ENCODE measurements at regions not wholly inside any gene's neighbourhood (a gene's known extent, or its start where the extent isn't known, plus 50 kb on each side); places are given as distances from the start of the nearest gene placed in this dataset.

GRCh38 chr7:1286946-1287645 lies 54.4 kb downstream of the UNCX start:
- DNase-seq: no peak

- no peak for DNase-seq
These were observed 55.1 kb downstream of the UNCX start for GRCh38 chr7:1287752-1288201.

- DNase-seq: no peak
These were observed 55.8 kb downstream of the UNCX start for GRCh38 chr7:1288390-1288995.

DNA sequence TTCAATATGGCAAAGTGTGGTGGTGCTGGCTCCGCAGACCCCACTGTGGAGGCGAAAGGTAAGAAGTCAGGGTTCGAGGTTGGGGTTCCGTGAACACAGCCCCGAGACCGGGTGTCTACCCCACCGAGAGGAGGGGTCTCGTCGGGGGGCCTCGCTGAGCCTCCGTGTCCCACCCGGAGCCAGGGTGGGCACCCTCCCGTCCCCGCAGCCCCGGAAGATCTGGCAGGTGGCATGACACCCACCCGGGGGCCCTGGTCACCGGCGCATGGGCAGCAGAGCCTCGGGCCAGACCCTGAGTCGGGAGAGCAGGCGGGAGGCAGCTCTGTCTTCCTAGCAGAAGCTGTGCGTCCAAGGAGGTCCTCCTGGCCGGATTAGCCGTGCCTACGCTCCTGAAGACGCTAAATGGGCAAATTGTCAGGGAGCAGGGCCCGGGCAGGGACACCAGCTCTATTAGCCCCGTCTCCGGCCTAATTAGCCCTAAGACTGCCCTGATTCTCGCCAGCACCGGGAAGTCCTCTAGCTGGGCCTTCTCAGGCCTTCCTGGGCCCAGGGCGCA lies 56.4 kb downstream of the UNCX start:
- no peak for DNase-seq

DNA sequence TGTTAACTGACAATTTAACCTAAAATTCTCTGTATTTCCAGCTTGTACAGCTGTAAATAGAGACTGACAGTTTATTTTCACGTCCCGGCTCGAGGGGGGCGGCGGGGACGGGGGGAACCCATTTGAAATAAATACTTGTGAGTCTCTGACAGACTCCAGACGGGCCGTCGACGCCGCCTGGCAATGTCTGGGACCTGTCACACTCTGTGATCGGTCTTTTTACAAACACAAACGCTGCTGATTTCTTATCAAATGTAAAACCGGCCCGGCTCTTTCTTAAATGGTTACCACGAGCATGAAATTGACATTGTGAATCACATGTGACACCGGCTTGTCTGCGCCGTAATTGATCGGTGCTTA lies 57.0 kb downstream of the UNCX start:
- DNase-seq: no peak

DNA sequence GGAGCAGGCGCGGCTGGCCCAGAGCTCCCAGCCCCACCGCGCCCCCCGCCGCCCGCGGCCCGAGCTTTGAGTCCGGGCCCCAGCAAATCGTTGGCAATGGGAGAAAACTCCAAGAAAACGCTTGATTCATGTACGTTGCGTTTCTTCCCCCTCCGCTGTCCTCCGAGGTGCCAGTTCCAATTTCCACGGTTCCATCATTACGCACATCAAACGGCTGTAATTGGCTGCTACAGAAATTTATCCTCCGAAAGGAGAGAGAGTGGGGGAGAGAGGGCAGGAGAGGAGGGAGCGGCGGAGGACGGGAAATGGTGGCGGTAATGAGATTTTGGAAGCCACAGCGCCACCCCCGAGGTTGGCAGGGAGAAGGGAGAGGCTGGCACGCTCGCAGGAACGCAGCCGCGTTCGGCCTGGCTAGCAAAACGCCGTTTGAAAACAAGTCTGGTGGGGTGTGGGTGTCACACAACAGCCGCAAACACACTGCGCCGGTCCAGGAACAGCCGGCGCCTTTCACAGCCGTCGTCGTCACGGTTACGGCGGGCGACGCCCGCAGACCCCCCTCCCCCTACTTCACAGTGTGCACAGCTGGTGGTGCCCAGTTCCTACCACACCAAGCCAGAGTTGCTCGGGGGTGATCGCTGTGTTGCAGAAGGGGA lies 57.5 kb downstream of the UNCX start:
- peak; percentile 50 for DNase-seq

DNA sequence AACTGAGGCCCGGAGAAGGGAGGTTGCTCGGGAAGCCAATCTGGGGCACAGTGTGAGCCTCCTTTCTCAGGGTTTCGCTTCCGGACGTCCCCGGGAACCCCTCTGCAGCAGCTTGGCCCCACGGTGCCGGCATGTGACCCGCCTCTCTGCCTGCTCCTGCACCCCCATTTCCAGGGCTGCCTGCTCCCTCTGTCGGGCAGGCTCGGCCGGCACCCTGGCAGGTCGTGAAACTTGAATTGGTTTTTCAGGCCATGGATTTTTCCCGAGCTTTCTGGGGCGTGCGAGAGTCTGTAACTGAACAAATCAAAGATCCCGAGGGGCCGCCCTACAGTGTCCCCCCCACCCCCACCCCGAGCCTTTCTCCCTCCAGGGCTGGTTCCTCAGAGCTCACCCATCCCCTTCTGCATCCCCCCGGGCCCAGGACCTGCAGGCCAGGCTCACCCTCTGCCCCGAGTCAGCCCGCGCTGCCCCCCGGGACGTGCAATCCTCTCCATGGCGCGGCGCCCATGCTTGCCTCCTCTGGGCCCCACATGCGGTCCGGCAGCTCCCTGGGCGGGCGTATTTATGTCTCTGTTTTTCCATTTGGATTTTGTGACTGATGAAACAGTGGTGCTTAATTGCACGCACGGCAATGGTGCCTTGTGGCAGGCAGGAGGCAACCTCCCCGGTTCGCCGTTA lies 58.1 kb downstream of the UNCX start:
- DNase-seq: no peak

DNA sequence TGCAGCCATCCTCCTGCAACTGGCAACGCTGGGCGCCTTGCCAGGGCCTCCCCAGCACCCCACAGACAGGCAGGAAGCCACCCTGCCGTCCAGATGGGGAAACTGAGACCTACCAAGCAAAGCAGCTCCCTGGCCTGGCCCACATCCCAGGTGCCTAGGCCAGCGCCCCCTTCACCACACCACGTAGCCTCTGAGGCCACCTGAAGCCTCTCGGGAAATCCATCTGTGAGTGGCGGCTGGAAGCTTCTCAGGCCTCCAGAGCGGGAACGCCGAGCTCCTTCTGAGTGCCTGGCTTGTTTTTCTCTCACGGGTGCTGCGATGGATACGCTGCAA lies 58.7 kb downstream of the UNCX start:
- no peak for DNase-seq

DNA sequence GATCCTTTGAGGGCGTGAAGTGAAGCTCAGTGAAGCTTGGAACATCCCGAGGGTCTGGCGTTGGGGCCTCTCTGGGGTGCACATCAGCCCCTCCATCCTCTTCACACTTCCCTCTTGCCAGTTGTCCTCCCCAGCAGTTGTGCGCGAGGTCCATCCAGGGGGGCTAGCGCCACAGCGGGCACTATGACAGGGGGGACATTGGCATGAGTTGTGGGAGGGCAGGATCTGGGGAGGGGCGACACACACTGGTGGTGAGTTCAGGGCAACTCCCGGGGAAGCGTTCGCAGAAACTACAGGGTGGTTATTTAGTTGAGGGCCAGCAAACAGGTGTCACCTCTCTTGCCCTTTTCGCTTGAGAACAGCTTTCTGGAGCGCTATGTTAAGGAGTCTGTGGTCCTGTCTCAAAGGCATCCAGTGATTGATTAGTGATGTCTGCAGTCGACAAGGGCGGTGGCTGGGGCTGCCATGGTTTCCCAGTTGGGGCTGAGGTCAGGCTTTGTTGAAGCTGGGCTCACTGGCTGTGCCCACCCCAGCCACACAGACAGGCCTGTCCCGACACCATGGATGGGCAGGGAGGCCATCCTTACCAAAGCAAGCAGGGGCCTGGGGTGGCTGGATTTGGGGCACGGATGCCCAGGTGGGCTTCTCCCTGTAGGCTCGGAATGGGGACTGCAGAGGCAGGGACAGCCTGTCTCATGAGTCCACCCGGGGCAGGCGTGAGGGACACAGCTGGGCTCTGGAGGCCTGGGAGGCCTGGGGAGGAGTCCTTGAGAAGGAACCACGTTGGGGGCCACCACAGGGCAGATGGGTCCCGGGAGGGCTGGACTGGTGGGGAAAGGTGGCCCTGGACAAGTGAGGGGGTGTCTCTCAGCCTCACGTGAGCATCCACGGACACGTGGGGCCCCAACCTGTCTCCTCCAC lies 59.4 kb downstream of the UNCX start:
- no peak for DNase-seq

DNA sequence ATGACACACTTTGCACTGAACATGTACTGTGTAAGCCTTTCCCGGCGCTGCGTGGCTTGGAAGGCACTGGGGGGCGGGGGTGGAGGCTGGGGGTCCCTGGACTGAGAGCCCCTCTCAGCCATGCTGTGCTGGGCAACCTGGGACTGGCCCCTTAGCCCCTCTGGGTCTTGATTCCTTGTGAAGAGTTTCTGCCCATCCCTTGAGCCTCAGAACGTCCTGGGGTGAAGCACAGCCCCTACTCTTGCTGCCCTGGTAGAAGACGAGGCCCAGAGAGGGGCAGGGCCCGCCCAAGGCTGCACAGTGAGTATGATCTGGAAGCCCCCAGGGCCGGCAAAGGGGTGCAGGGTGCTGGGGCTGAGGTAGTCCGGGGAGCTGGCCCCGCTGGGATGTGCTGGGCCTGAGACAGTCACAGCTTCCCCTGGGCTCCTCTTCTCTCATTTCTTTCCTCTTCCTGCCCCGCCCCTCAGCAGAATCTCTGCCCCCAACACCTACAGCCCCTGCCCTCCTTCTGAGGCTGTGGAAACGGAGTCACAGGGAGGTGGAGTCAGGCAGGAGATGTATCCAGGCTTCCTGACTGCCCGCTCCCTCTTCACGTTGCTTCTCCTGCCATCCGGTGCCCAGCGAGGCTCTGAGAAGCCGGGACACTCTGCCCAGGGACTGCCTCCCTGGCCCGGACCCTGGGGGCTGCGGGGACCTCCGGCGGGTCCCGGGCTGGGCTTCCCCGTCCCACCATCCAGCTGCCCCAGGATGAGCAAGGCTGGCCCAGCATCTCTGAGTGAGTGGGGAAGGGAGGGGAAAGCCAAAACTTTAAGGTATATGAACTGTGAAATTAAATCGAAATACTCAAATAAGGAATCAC lies 60.5 kb downstream of the UNCX start:
- no peak for DNase-seq

- DNase-seq: no peak
These were observed 61.3 kb downstream of the UNCX start for GRCh38 chr7:1293950-1294411.

GRCh38 chr7:1295776-1296355 lies 63.2 kb downstream of the UNCX start:
- DNase-seq: no peak

DNA sequence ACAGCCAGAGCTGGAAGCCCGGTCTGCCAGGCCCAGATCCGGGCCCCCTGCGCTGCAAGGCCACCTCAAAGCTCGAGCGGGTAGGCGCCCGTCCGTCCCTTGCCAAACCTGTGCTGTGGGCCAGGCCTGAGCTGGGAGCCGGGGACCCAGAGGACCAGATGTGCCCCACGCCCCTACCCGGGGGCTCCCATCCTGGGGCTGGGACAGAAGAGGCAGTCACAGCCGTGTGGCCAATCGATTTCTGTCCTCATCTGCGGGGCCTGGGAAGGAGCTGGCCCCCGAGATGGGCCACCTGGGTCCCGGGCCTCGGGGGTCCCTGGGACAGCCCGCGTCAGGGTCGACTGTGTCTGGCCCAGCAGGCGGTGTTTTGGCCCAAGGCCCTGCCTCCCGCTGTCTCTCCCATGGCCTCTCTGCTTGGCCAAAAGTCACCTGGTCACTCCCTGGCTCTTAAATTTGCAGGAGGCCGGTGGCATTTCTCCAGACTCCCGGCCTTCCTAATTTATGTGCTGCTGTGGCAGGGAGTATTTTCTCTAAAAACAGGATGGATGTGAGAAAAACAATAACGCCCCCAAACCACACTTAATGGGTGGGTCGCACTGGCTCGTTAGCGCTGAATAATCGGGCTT lies 63.8 kb downstream of the UNCX start:
- DNase-seq: no peak

DNA sequence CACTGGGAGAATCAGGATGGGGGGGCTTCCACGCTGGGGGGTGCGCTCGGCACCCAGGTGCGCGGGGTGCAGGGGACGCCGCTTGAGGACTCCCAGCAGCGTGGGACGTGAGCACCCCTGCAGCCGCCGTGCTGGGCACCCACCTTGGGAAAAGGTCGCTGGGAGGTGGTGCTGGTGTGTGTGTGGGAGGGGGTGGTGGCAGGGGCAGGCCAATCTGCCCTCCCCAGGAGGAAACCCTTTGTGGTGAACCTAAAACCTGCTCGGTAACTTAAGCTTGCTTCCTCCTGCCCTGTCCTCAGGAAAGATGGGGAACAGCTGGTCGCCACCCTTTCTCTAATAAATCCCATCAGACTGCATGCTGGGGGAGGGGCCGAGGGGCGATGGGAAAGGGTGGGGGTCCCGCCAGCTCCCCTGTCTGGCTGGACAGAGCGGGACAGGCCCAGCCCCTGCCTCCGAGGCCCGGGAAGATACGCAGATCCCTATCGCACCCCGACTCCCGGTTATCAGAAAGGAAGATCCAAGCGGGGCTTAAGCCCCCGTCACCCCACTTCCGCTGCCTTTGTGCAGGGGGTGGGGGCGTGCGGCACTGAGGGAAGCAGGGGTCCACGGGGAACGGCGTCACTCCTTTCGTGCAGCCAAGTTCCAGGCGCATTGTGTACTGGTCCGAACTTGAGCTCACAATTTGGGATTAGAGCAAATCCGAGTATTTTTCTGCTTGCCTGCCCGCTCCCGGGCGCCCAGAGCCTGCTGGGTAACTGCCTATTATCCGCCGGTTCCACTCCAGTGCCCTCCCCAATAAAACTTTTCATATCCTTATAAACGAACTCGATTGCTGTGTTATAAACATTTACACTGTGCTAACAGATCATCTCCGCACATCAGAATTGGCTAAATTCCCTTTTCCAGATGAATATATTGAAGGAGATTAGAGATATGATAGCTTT lies 64.6 kb downstream of the UNCX start:
- no peak for DNase-seq

DNA sequence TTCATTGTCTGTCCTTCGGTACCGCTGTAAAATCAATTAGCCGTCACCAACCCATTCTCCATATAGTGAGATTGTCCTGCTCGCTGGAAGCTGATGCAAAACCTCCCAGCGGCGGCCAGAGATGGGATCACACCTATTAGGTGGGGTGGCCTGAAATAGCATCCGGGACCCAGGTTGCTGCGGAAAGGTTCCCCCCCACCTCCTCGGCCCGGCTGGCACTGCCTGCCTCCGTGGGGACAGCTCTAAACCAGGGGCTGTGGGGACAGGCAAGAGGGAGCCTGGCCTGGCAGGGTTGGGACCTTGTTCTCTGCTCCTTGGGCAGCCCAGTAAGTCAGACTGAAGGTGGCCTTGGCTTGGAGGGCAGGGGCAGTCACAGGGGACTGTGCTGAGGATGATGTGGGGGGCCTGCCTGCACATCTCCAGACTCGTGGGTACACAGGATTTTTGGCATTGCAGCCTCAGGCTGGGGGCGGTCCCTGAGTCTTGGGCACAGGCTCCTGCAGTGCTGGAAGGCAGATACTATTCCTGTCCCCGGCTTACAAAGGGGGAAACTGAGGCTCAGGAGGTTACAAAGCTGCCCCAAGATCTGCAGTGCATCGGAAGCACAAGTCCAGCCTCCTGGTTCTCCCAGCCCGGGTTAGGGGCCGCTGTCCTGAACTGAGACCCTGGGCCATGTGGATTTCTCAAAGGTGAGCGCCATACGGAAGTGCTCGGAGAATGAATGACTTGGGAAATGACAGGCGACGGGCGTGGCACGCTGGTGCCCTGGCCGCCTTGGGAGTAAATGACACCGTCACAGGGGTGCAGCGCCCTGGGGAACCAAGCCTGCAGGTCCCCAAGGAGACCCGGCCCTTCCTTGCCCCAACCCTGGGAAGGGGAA lies 65.6 kb downstream of the UNCX start:
- no peak for DNase-seq

- no peak for DNase-seq
These were observed 66.5 kb downstream of the UNCX start for GRCh38 chr7:1298931-1299885.

DNA sequence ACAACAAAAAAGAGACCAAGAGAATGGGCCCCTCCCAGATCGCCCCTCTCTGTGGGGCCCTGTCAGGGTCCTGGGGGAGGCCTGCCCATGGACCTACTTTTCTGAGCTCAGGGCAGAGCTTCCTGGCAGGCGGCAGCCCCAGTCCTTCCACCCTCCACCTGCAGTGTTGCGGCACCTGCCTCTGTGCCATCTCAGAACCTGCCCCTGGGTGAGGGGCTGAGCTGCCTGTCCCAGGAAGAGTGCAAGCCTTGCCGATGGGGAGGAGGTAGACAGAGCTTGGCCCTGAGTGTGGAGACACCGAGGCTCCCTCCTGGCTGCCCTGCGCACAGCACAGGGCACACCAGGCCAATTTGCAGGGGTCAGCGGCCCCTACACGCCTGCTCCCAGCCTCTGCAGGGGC lies 67.5 kb downstream of the UNCX start:
- DNase-seq: no peak
